ENCODE measurements at regions not wholly inside any gene's neighbourhood (a gene's known extent, or its start where the extent isn't known, plus 50 kb on each side); places are given as distances from the start of the nearest gene placed in this dataset.

DNA sequence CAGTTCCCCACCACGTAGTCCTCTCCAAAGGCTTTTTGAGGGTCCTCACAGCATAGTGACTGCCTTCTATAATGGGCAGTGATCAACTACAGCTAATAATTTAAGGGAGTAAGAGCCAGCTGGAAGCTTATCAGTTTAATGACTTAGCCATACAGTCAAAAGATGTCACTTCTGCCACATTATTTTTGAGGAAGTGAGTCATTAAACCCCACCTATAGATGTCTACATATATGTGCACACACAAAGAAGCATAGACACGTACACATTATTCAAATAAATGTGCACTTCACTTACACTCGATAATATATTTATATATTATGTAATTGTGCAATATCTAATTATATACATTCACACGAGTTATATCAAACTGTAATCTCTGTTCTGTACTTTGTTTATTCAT is 1704.7 kb downstream of the KCNT2 start:
- no TSS peak for BruUV-seq (replicated peaks)
- H3K4me3 Mint-ChIP-seq (ENCODE audit: unreplicated experiment): no peak overlapping the region
- CTCF ChIA-PET: no interaction called here

DNA sequence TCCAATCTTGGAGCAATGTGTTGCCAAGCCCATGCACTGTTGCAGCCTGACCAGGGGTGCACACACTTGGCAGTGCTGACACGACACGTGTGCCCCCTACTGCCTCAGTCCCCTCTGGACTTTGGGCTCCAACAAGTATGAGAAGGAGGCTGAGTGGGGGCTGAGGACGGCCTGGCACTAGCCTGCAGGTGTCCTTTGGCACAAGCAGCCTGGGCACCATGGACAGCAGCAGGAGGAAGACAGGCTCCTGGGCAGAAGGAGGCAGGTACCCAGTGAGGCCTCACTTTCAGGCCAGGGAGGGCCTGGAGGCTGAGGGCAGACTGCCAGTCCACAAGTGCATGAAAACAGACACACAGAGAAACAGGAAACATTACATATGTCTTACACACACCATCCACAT is 1702.9 kb upstream of the B3GALT2 start:
- intact Hi-C loops (cut with micrococcal nuclease): no loop called here
- H3K4me1 Mint-ChIP-seq (ENCODE audit: insufficient read depth, unreplicated experiment): no peaks in the 10 kb centered on the region
- POLR2A ChIA-PET: no interaction called here
- H3K9me3 Mint-ChIP-seq (ENCODE audit: unreplicated experiment): no peaks in the 10 kb centered on the region
- TF ChIP-seq, protein P1, sequence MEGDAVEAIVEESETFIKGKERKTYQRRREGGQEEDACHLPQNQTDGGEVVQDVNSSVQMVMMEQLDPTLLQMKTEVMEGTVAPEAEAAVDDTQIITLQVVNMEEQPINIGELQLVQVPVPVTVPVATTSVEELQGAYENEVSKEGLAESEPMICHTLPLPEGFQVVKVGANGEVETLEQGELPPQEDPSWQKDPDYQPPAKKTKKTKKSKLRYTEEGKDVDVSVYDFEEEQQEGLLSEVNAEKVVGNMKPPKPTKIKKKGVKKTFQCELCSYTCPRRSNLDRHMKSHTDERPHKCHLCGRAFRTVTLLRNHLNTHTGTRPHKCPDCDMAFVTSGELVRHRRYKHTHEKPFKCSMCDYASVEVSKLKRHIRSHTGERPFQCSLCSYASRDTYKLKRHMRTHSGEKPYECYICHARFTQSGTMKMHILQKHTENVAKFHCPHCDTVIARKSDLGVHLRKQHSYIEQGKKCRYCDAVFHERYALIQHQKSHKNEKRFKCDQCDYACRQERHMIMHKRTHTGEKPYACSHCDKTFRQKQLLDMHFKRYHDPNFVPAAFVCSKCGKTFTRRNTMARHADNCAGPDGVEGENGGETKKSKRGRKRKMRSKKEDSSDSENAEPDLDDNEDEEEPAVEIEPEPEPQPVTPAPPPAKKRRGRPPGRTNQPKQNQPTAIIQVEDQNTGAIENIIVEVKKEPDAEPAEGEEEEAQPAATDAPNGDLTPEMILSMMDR (IDR thresholded peaks at IDR 0.05; ENCODE audit: unreplicated experiment): no peak
- H3K4me3 Mint-ChIP-seq (ENCODE audit: unreplicated experiment): no peak overlapping the region
- H3K36me3 Mint-ChIP-seq (ENCODE audit: insufficient read depth, unreplicated experiment): no peaks in the 10 kb centered on the region
- no peaks in the 10 kb centered on the region for H3K27me3 Mint-ChIP-seq (ENCODE audit: insufficient read depth, unreplicated experiment)
- no TSS peak for BruUV-seq (replicated peaks)
- DNase-seq (ENCODE audit: unreplicated experiment): peak; percentile 21
- CTCF ChIA-PET: no interaction called here
- H3K27ac Mint-ChIP-seq (ENCODE audit: low read depth, unreplicated experiment): no peak overlapping the region

More for the DNA sequence above, 1704.7 kb downstream of the KCNT2 start:
- H3K4me1 Mint-ChIP-seq (ENCODE audit: insufficient read depth, unreplicated experiment): no peaks in the 10 kb centered on the region
- H3K27me3 Mint-ChIP-seq (ENCODE audit: insufficient read depth, unreplicated experiment): no peaks in the 10 kb centered on the region
- intact Hi-C loops (cut with micrococcal nuclease): no loop called here
- no peak for DNase-seq (ENCODE audit: unreplicated experiment)
- TF ChIP-seq, protein P1 (IDR thresholded peaks at IDR 0.05; ENCODE audit: unreplicated experiment): no peak
- H3K36me3 Mint-ChIP-seq (ENCODE audit: insufficient read depth, unreplicated experiment): no peaks in the 10 kb centered on the region
- POLR2A ChIA-PET: no interaction called here
- H3K9me3 Mint-ChIP-seq (ENCODE audit: unreplicated experiment): no peaks in the 10 kb centered on the region
- no peak overlapping the region for H3K27ac Mint-ChIP-seq (ENCODE audit: low read depth, unreplicated experiment)

DNA sequence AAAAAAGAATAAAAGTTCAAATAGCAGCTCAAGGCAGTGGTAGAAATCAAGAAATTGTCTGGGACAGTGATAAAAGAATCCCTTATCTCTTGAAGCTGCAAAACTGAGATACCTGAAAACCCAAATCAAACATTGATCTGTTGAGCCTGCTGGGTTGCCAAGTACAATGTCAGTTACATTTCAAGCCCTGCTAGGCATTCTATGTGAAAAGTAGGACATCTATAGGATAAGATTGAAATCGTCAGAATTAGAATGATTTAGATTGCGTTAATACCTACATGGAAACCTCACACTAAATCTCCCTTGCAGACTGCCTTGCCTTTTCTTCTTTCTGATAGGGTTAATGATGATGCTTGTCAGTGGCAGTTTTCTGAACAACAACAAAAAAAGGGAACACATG is 1684.4 kb upstream of the B3GALT2 start:
- BruUV-seq (replicated peaks): no TSS peak
- no peak overlapping the region for H3K4me3 Mint-ChIP-seq (ENCODE audit: unreplicated experiment)
- CTCF ChIA-PET: no interaction called here
- peaks cover 9% of the 10 kb centered on the region for H3K4me1 Mint-ChIP-seq (ENCODE audit: insufficient read depth, unreplicated experiment)
- DNase-seq (ENCODE audit: unreplicated experiment): no peak
- H3K36me3 Mint-ChIP-seq (ENCODE audit: insufficient read depth, unreplicated experiment): no peaks in the 10 kb centered on the region
- no peaks in the 10 kb centered on the region for H3K9me3 Mint-ChIP-seq (ENCODE audit: unreplicated experiment)
- H3K27me3 Mint-ChIP-seq (ENCODE audit: insufficient read depth, unreplicated experiment): no peaks in the 10 kb centered on the region
- intact Hi-C loops (cut with micrococcal nuclease): no loop called here
- no peak overlapping the region for H3K27ac Mint-ChIP-seq (ENCODE audit: low read depth, unreplicated experiment)
- POLR2A ChIA-PET: interaction anchor here (0.6 kb wide), 1 partner anchor 14 kb away, joined by 3 read pairs; no protein-coding TSS in a partner anchor
- TF ChIP-seq, protein P1 (IDR thresholded peaks at IDR 0.05; ENCODE audit: unreplicated experiment): no peak

DNA sequence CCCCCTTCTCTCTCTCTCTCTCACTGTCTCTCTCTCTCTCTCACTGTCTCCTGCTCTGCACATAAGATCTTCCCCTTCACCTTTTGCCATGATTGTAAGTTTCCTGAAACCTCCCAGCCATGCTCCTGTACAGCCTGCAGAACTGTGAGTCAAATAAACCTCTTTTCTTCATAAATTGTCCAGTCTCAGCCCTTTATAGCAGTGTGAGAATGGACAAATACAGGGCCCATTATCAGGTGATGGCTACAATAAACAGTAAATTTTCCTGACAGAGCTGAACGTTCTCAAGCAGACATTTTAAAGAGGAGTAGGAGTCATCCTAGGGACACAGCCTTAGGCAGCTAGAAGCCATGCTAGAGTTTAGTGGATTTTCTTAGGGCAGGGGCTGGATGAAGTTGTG is 1679.7 kb upstream of the B3GALT2 start:
- DNase-seq (ENCODE audit: unreplicated experiment): no peak
- Mint-ChIP-seq H3K4me1 (ENCODE audit: insufficient read depth, unreplicated experiment) (no peaks in the 10 kb centered on the region), H3K36me3 (ENCODE audit: insufficient read depth, unreplicated experiment) (no peaks in the 10 kb centered on the region), H3K9me3 (ENCODE audit: unreplicated experiment) (peaks cover 7% of the 10 kb centered on the region), H3K4me3 (ENCODE audit: unreplicated experiment) (no peak overlapping the region), H3K27ac (ENCODE audit: low read depth, unreplicated experiment) (no peak overlapping the region), H3K27me3 (ENCODE audit: insufficient read depth, unreplicated experiment) (no peaks in the 10 kb centered on the region)
- CTCF ChIA-PET: interaction anchor here (1.0 kb wide), 1 partner anchor 10 kb away, joined by 3 read pairs; no protein-coding TSS in a partner anchor
- POLR2A ChIA-PET: no interaction called here
- TF ChIP-seq, protein P1 (IDR thresholded peaks at IDR 0.05; ENCODE audit: unreplicated experiment): no peak
- no TSS peak for BruUV-seq (replicated peaks)
- intact Hi-C loops (cut with micrococcal nuclease): no loop called here
